HG03521 (cell line): ENCODE measurements at regions not wholly inside any gene's neighbourhood (a gene's known extent, or its start where the extent isn't known, plus 50 kb on each side); places are given as distances from the start of the nearest gene placed in this dataset.

Source experiments
- ATAC-seq: cut with Tn5 transposase; IDR thresholded peaks from one replicate; pipeline ENCODE4 v1.9.1; 2021; ENCODE audit warnings: mild to moderate bottlenecking, moderate library complexity; ENCODE audit not compliant: unreplicated experiment

- no peak for ATAC-seq
These were observed 334.0 kb upstream of the CHD6 start for GRCh38 chr20:41952166-41952565.

GRCh38 chr20:41951615-41952014, 333.4 kb upstream of the CHD6 start:
- no peak for ATAC-seq

- ATAC-seq = no peak
These were observed 321.5 kb upstream of the CHD6 start for GRCh38 chr20:41939659-41940058.

GRCh38 chr20:41938353-41938752, 320.2 kb upstream of the CHD6 start:
- no peak for ATAC-seq

GRCh38 chr20:41935259-41935791, 317.1 kb upstream of the CHD6 start:
- ATAC-seq = no peak

GRCh38 chr20:41932431-41932830, 314.3 kb upstream of the CHD6 start:
- ATAC-seq = no peak

GRCh38 chr20:41927655-41928054, 309.5 kb upstream of the CHD6 start:
- no peak for ATAC-seq

GRCh38 chr20:41927189-41927588, 309.0 kb upstream of the CHD6 start:
- no peak for ATAC-seq

GRCh38 chr20:41925476-41925875, 307.3 kb upstream of the CHD6 start:
- ATAC-seq = no peak

GRCh38 chr20:41923624-41924023, 305.4 kb upstream of the CHD6 start:
- no peak for ATAC-seq

- ATAC-seq = no peak
These were observed 295.0 kb upstream of the CHD6 start for GRCh38 chr20:41913146-41913545.

GRCh38 chr20:41910558-41910957, 292.4 kb upstream of the CHD6 start:
- ATAC-seq = no peak

GRCh38 chr20:41905199-41905598, 287.0 kb upstream of the CHD6 start:
- no peak for ATAC-seq

GRCh38 chr20:41903586-41903985, 285.4 kb upstream of the CHD6 start:
- ATAC-seq = no peak

GRCh38 chr20:41902346-41902745, 284.2 kb upstream of the CHD6 start:
- no peak for ATAC-seq

- no peak for ATAC-seq
These were observed 282.1 kb upstream of the CHD6 start for GRCh38 chr20:41900201-41900691.

GRCh38 chr20:41897708-41898107, 279.5 kb upstream of the CHD6 start:
- no peak for ATAC-seq

- ATAC-seq = no peak
These were observed 277.3 kb upstream of the CHD6 start for GRCh38 chr20:41895241-41896032.

- ATAC-seq = no peak
These were observed 276.2 kb upstream of the CHD6 start for GRCh38 chr20:41894255-41894963.

- ATAC-seq = no peak
These were observed 273.9 kb upstream of the CHD6 start for GRCh38 chr20:41892031-41892430.

GRCh38 chr20:41889844-41890224, 271.7 kb upstream of the CHD6 start:
- ATAC-seq = no peak
